GM21723 (cell line): ENCODE measurements at regions not wholly inside any gene's neighbourhood (a gene's known extent, or its start where the extent isn't known, plus 50 kb on each side); places are given as distances from the start of the nearest gene placed in this dataset.
"Not testable (repeated sequence)": the region's sequence is repeated elsewhere in the genome, so short reads cannot be mapped to it uniquely, and the experiment has no call there.

Experiments used
- ATAC-seq: cut with Tn5 transposase; IDR thresholded peaks from one replicate; pipeline ENCODE4 v1.9.1; 2021; ENCODE audit warnings: mild to moderate bottlenecking, moderate library complexity; ENCODE audit not compliant: unreplicated experiment

DNA sequence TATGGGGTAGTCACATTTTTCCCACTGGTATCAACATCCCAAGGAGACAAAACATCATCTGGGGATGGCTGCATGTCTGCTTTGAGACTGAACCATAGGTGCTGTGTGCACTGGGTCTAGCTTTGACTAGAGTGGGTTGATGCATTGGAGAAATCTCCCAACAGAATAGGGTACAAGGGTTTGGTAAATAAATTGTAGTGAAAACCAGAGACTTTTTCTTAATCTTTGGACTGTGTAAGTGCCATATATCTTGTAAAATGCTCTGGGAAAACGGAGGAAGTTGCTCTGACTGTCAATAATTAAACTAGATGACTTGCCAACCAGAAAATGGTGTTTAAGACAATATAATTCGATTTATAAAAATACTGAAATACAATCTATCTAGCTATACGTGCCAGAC lies 1064.0 kb upstream of the SLIT2 start:
- ATAC-seq, result no peak

DNA sequence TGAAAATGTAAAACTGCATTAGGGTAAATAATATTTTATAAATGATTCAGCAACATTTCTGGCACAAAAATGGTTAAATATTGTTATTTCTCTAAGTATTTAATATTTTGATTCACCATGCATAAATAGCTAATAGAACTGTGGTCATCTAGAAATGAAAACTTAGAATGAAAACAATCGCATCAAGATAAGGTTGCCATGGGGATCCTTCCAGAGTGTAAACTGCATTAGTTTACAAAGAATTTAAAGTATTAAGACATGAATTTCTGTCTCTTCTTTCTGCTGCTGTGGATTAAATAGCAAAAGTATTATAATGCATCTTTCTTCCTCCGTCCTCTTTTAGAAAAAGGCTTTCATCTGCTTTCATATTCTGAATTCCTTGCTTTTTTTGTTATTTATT lies 1064.6 kb upstream of the SLIT2 start:
- ATAC-seq, result no peak

DNA sequence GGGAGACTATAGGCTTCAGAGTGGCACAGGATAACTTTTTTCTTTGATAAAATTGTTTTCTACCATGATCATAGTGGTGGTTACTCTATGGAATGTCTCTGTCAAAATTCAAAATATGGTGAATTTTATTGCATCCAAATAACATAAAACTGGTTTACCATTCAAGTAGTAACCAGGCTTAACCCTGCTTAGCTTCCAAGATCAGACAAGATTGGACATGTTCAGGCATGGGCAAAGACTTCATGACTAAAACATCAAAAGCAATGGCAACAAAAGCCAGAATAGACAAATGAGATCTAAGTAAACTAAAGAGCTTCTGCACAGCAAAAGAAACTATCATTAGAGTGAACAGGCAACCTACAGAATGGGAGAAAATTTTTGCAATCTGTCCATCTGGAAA lies 1070.1 kb upstream of the SLIT2 start:
- not testable (repeated sequence) for ATAC-seq

DNA sequence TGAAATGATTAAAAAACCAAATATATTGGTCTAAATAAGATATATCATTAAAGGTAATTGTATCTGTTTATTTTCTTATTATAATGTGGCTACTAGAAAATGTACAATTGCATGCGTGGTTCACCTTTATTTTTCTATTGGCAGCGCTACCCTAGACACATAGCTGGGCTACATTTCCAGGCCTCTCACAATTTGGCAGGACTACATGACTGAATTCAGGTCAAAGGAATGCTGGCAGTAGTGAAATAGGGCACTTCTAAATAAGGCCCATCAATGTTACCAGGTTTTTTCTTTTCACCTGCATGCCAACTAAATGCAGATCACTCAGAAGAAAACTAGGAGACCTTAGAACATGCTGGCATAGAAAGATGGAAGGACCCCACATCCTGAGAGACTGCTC lies 1072.9 kb upstream of the SLIT2 start:
- no peak for ATAC-seq

DNA sequence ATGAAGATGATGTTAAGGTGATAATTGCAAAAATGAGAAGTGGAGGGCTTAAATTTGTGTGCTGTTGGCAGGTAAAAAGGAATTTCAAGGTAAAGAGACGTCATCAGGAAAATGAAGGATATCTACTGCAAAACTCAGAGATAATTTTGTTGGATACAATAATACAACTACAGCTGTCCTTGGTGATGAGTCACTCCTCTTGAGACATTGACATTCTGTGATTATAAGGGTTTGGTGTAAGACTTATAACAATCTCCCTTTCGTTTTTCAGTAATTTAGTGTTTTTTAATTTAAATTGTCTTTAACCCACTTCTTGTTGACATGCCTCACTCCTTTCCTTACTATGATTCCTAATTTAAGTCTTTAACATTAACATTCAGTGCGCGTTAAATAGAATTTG lies 1074.1 kb upstream of the SLIT2 start:
- no peak for ATAC-seq

DNA sequence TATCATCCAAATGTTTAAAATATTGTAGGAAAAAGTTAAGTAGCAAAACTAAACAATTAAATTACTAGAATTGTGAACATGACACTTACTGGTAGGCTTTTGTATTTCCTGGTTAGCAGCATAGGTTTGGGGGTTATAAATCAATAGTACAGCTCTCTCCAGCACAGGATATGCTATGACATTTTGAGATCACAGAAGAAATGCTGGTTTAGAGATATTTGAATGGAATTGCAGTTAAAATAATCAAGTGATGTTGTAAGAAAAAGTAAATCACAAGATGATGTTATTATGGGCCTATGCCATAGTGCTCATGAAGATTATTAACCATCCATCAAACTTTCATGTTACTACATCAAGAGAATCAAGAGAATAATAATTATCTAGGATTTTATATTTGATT lies 1079.9 kb upstream of the SLIT2 start:
- no peak for ATAC-seq

DNA sequence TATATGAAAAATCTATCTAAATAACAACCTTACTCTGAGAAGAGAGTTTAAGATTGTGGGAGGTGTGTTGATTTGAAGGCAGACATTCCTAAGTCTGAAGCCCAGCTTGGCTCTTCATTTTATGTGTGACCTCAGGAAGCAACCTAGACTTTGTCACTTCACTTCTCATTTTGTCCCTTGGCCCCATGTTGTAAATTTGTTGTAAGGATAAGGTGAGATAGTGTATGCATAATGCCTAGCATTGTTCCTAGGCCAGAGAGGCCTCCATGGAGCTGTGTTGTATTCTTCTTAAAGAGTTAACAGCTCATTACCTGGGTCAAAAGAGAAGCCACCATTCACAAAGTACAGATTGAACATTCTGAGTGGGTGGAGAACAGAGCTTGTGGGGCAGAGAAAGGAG lies 1084.4 kb upstream of the SLIT2 start:
- ATAC-seq, result no peak

DNA sequence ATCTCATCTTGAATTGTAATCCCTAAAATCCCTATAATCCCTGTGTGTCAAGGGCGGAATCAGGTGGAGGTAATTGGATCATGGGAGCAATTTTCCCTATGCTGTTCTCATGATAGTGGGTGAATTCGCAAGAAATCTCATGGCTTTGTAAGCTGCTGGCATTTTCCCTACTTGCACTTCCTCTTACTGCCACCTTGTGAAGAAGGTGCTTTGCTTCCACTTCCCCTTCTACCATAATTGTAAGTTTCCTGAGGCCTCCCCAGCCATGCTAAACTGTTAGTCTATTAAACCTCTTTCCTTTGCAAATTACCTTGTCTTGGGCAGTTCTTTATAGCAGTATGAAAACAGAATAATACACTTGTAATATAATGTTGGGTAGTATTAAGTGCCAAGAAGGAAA lies 1087.4 kb upstream of the SLIT2 start:
- ATAC-seq, result no peak

DNA sequence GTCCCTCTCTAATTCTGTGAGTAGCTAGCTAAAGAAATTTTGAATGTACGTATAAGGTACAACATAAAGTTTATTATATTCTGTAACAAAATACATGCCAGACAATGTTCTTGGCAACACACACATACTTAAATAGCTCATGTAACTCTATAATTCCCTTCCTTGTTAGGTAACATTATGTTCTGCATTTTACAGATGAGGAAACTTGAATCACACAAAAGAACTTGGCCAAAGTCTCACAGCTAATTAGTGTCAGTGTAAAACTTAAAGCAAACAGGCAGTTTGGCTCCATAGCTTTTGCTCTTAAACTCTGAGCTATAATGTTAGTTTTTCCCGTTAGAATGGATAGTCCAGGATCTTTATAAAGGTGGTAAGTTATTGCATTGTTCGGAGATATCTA lies 1091.8 kb upstream of the SLIT2 start:
- ATAC-seq, result no peak

DNA sequence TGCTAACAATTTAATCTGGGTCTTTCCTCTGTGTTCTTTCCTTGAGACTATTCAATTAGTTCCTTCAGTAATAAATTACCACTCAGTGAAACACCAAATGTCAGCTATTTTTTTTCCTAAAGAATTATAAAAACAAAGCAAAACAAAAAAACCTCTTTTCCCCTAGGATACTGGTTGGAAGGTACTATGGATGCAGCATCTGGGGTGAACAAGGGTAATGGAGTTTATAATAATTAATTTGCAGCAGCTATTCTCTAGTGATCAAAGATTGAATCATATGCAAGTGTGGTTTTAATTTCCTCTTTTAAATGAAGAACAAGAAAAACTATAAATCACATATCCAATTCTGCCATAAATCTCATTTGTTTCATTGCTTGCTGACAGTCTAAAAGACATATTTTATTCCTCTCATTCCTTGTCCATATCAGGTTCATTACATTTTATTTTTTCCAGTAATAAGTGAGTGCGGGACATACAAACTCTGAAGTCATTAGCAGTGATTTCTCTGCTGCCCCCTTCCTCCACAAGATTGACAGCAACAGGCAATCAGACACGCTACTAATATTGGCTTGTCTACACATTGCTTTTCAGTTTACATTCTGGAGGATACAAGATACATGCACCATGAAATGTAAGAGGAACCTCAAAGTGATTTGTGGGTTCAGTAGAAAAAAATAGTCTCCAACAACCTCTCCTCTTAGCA lies 1093.4 kb upstream of the SLIT2 start:
- no peak for ATAC-seq

DNA sequence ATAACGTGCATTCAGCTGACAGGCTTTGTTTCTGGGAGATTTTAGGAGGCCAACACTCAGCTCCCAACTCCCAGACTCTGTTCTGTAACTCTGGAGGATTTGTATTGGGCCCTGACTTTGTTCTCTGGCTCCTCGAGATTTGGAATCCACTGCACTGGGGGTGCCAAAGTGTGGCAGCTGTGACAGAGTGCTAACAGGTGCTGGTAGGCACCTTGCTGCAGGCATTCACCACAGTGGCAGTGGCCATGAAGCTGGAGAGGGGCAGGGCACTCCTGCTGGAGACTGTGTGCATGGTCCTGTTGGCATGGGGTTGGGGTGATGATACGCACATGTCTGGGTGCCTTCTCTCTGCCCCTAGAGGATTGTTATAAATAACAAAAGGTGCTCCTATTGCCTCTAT lies 1094.9 kb upstream of the SLIT2 start:
- no peak for ATAC-seq

DNA sequence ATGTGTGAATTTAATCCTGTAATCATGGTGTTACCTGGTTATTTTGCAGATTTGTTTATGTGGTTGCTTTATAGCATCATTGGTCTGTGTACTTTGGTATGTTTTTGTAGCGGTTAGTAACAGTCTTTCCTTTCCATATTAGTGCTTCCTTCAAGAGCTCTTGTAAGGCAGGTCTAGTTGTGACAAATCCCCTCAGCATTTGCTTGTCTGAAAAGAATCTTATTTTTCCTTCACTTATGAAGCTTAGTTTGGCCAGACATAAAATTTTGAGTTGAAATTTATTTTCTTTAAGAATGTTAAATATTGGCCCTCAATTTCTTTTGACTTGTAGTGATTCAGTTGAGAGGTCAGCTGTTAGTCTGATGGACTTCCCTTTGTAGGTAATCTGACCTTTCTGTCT lies 1096.1 kb upstream of the SLIT2 start:
- no peak for ATAC-seq

DNA sequence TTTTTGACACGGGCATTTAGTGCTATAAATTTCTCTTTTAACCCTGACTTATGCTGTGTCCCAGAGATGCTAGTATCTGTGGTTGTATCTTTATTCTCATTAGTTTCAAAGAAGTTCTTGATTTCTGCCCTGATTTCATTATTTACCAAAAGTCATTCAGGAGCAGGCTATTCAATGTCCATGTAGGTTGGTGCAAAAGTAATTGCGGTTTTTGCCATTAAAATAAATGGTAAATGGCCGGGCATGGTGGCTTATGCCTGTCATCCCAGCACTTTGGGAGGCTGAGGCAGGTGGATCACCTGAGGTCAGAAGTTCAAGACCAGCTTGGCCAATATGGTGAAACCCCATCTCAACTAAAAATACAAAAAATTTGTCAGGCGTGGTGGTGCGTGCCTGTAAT lies 1097.4 kb upstream of the SLIT2 start:
- not testable (repeated sequence) for ATAC-seq

DNA sequence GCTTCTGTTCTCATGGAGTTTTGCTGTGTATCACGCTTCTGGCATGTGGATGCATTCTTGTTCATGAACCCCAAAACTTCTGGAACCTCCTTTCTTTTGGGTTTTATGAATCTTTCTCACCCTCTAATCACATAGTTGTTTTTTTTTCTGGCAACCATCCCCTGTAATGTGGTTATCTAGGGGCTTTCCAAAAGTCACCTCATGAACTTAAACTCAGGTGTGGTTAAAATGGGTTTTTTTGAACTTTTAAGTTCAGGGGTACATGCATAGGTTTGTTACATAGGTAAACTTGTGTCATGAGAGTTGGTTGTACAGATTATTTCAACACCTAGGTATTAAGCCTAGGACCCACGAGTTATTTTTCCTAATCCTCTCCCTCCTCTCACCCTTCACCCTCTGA lies 1099.4 kb upstream of the SLIT2 start:
- ATAC-seq, result no peak

DNA sequence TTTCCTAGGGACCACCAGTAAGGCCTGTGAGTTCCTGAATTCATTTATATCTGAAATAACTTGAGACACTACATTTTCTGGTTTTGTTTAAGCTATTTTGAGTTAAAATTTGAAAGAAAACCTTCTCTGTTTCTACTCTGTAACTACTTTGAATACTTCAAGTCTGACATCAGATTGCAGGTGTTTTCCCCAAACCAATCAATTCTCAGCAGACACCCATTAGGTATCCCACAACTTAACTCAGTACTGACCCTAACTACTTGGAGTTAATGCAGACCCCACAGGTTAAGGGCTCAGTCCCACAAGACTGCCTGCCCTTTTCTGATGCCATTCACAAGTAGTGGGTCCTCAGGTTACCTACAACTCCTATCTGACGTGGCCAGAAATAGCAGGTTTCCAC lies 1100.0 kb upstream of the SLIT2 start:
- no peak for ATAC-seq

DNA sequence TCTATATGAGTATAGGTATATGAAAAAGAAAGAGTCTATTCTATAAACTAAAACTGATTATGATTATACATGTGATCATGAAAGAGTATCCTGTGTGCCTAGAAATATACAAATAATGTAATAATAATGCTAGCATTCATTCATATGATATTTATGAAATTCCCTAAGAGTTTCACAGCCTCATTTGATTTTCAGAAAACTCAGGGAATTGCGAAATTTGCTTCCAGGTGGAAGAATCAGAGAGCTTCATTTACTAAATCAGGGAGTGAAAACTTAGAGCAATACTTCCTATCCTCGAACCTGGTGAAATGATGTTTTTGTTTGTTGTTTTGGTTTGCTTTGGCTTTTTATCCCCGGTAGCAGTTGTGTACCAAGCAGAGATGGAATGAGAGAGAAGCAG lies 1105.7 kb upstream of the SLIT2 start:
- ATAC-seq, result no peak

DNA sequence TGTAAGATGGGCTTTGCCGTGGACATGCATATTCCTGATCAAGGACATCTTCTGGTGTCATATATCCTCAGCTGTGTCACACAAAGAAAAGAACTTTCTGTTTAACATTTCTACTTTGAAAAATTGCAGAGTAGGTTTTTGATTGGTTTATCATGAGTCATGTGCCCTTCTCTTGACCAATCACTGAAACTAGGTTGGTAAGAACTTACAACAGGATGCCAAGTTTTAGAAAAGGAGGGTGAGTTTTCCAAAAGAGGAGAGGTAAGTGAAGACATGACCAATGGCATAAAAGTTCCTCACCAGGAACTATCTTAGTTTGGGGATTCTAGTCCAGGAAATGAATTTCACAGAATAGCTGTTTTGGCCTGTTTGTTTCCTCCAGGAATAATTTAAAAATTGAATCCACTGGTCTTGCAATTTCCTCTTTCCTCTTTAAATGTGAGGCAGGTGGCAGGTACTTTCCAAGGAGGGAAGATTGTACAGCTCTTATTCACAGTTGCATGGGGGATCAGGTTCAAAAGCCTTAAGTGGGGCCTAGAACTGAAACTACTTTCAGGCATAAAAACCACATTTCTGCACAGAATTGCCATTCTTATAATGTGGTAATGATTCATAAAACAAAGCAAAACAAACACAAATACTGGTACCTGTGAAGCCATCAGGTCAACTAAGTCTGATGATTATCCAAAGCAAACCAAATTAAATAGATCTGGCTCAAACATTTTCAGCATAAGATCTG lies 1114.5 kb upstream of the LCORL start:
- ATAC-seq, result no peak

DNA sequence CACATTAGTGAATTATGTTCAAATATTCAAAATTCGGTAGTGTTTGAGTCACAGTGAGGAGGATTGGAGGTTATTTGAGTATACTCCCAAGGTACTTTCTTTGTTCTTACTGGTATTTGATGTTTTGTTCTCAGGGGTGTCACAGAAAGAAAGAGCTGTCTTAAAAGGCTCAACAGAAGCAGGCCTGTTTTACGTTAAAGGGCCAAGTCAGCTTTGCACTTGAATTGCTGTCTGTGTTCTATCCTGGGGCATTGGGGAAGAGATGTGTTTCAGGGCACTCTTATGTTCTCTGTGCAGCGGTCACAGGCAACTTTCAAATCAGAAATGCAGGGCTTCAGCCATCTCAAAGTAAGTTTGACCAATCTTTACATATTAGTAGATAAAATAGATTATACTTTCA lies 1113.1 kb upstream of the LCORL start:
- ATAC-seq, result no peak

DNA sequence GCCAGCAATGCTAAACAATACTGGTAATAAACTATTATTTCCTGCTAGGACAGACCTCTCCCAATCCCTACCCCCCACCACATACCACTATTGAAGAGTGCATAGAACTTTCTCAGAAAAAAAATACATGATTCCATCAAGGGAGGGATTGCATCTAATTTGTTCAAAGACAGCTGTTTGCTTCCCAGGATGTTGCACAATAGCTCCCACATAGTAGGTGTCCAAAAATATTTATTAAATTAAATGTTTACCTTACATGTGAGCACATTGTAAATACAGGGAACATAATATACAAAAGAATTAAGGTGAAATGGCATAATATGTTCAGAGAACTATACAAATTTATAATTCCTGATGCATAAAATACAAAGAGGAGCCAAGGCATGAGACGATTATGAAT lies 1111.8 kb upstream of the LCORL start:
- ATAC-seq, result no peak

DNA sequence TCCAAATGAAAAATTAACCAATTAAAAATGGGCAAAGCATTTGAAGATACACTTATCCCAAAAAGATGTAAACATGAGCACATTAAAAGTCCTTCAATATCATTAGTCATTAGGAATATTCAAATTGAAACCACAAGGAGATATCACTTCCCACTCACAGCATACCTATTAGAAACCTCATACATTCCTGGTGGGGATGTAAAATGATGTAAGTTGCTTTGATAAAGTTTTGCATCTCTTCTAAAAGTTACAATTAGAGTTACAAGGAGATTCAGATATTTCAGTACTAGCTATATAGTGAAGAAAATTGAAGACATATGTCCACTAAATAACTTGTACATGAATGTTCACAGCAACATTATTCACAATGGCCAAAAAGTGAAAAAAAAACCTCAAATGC lies 1109.3 kb upstream of the LCORL start:
- no peak for ATAC-seq

DNA sequence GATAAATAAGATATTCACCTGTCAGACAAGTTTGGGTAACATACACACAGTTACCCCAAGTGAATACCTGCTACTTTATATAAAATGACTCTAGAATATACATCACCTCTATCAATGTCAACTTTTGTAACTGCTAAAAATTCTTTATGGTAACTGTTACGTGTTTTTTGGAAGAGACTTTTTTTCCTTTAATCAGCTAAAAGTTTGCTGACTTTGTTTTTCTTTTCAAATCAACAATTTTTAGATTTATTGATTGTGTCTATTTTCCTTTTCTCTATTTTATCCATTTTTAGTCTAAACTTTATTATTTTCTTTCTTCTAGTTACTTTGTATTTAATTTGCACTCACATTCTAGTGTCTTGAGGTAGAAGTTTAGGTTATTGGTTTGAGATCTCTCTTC lies 1106.6 kb upstream of the LCORL start:
- ATAC-seq, result no peak

DNA sequence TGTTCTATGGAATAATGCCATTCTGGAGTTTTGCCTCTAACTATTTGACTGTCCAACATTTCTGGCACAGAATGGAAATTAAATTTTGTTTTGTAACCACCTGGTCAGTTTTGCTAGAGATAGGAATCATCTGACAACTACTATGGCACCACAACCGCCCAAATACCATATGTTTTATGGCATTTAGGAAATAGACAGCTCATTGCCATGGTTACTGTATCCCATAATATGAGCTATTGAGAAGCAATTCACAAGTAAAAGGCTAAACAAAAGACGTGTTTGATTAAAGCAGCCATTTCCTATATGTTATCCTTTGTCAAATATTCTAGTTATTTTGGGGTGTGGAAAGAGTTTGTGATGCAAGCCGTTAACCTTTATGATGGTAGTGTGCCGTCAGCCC lies 1105.3 kb upstream of the LCORL start:
- no peak for ATAC-seq

DNA sequence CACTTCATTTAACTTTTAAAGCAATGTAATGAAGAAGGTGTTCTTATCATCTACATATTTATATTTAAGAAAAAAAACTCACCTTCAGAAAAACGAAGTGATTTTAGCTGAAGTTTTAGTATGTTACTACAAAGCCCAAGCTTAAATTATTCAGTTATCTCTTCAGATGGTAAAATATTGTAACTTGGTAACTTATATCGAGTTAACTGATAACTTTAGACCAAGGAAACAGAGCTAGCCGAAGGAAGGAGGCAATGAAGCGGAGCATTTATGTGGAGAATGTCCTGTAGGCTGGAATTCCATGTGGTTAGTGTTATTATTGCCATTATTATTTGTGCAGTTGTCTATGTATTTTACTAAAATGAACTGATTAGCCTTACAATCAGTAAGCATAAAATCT lies 1102.1 kb upstream of the LCORL start:
- ATAC-seq, result no peak
